Tibial nerve (tissue), 4 donors: ENCODE measurements at regions not wholly inside any gene's neighbourhood (a gene's known extent, or its start where the extent isn't known, plus 50 kb on each side); places are given as distances from the start of the nearest gene placed in this dataset.
"Not testable (repeated sequence)": the region's sequence is repeated elsewhere in the genome, so short reads cannot be mapped to it uniquely, and the experiment has no call there.

Experiments
- DNase-seq, 2 donors: peaks; one replicate each; pipeline ENCODE4 v3.0.0-alpha.2; 2019; ENCODE audit warnings: low spot score in 2 of 2
- H3K27ac ChIP-seq, 4 donors: fragments of 200-600 bp; sonication (generic) in 3 of 4; one replicate each; pipeline ENCODE4 v1.5.1; 2017 to 2019; ENCODE audit warnings: mild to moderate bottlenecking in 1 of 4
- H3K27me3 ChIP-seq, 2 donors: fragments of 200-600 bp; sonication (generic) in 1 of 2; one replicate each; pipeline versions ENCODE4 v1.5.1 to v1.6.0; 2017 to 2019
- H3K36me3 ChIP-seq, 3 donors: fragments of 200-600 bp; sonication (generic); one replicate each; pipeline ENCODE4 v1.5.1; 2018 to 2019
- H3K4me1 ChIP-seq, 4 donors: fragments of 200-600 bp; sonication (generic) in 3 of 4; one replicate each; pipeline ENCODE4 v1.5.1; 2017 to 2019
- H3K4me3 ChIP-seq, 4 donors: fragments of 200-600 bp; sonication (generic) in 3 of 4; one replicate each; pipeline ENCODE4 v1.5.1; 2017 to 2019; ENCODE audit warnings: mild to moderate bottlenecking in 1 of 4, moderate library complexity in 1 of 4
- H3K9me3 ChIP-seq, 4 donors: fragments of 200-600 bp; sonication (generic) in 3 of 4; one replicate each; pipeline ENCODE4 v1.5.1; 2017 to 2019
- CTCF ChIP-seq, 5 experiments: fragments of 200-600 bp in 3 of 5; fragments of 450-650 bp in 2 of 5; sonication (generic) in 3 of 5; IDR thresholded peaks; one replicate each; pipeline ENCODE4 v1.5.1; 2016 to 2019; ENCODE audit warnings: antibody characterized with exemption in 5 of 5, mild to moderate bottlenecking in 3 of 5, moderate library complexity in 2 of 5
- EP300 ChIP-seq, 2 donors: sonication (generic); formaldehyde crosslinking; IDR thresholded peaks; one replicate each; pipeline ENCODE4 v1.6.1; 2017; ENCODE audit warnings: antibody characterized with exemption in 2 of 2, mild to moderate bottlenecking in 1 of 2
- POLR2A ChIP-seq, 2 donors: fragments of 450-650 bp; IDR thresholded peaks; one replicate each; pipeline ENCODE4 v1.6.1; 2017; ENCODE audit warnings: antibody characterized with exemption in 2 of 2, mild to moderate bottlenecking in 2 of 2, moderate library complexity in 2 of 2
- WGBS, 2 donors: methylation state at CpG; one replicate each; pipeline ENCODE4 v1.1.5; 2018; 5-methylcytosine and 5-hydroxymethylcytosine counted together

- Histone ChIP-seq H3K4me1 (no peaks in the 10 kb centered on the region), H3K27ac (no peak overlapping the region), H3K9me3 (peaks cover 0 to 6% (median 0%) of the 10 kb centered on the region in 4 donors), H3K27me3 (no peaks in the 10 kb centered on the region), H3K4me3 (no peak overlapping the region), H3K36me3 (no peaks in the 10 kb centered on the region)
- WGBS, 2 donors, result 45 to 52% methylated on average over 4 of the region's 4 CpGs
- no peak for DNase-seq
- TF ChIP-seq CTCF (IDR thresholded peaks at IDR 0.05), result no peak
Observed at GRCh38 chr2:106334802-106335201, 133.4 kb downstream of the RGPD3 start.

- H3K27ac ChIP-seq, H3K4me3 ChIP-seq, H3K36me3 ChIP-seq, DNase-seq, H3K4me1 ChIP-seq, H3K9me3 ChIP-seq, H3K27me3 ChIP-seq: not testable (repeated sequence)
- WGBS, 2 donors, result 92 to 96% methylated on average over 10 of the region's 10 CpGs
Observed at GRCh38 chr2:106333253-106333873, 134.8 kb downstream of the RGPD3 start.

GRCh38 chr2:106332054-106332453, 136.2 kb downstream of the RGPD3 start:
- H3K27ac ChIP-seq, result no peak overlapping the region
- no peaks in the 10 kb centered on the region for H3K36me3 ChIP-seq
- no peak for DNase-seq
- no peaks in the 10 kb centered on the region for H3K27me3 ChIP-seq
- no peak for TF ChIP-seq POLR2A (IDR thresholded peaks at IDR 0.05)
- TF ChIP-seq EP300 (IDR thresholded peaks at IDR 0.05), result no peak
- TF ChIP-seq CTCF (IDR thresholded peaks at IDR 0.05), result no peak
- H3K9me3 ChIP-seq, result peaks cover 0 to 6% (median 0%) of the 10 kb centered on the region in 4 donors
- WGBS, 2 donors, result 49 to 52% methylated on average over 4 of the region's 4 CpGs
- no peak overlapping the region for H3K4me3 ChIP-seq
- H3K4me1 ChIP-seq, result no peaks in the 10 kb centered on the region

- not testable (repeated sequence) for DNase-seq, H3K4me1 ChIP-seq, H3K36me3 ChIP-seq, H3K27ac ChIP-seq, H3K27me3 ChIP-seq, H3K4me3 ChIP-seq, H3K9me3 ChIP-seq
- WGBS, 2 donors, result 62 to 70% methylated on average over 11 of the region's 11 CpGs
Observed at GRCh38 chr2:106330384-106331261, 136.5 kb upstream of the UXS1 start.

- no peak for TF ChIP-seq CTCF (IDR thresholded peaks at IDR 0.05)
- no peak for TF ChIP-seq POLR2A (IDR thresholded peaks at IDR 0.05)
- no peak for TF ChIP-seq EP300 (IDR thresholded peaks at IDR 0.05)
- H3K4me3 ChIP-seq, result no peak overlapping the region
- no peak for DNase-seq
- H3K27ac ChIP-seq, result no peak overlapping the region
- no peaks in the 10 kb centered on the region for H3K4me1 ChIP-seq
- WGBS, 2 donors, result 64 to 65% methylated on average over 10 of the region's 10 CpGs
- no peaks in the 10 kb centered on the region for H3K36me3 ChIP-seq
- no peaks in the 10 kb centered on the region for H3K9me3 ChIP-seq
- H3K27me3 ChIP-seq, result no peaks in the 10 kb centered on the region
Observed at GRCh38 chr2:106323337-106324013, 129.4 kb upstream of the UXS1 start.

GRCh38 chr2:106322281-106322680, 128.2 kb upstream of the UXS1 start:
- Histone ChIP-seq H3K27ac (no peak overlapping the region), H3K4me3 (no peak overlapping the region), H3K27me3 (no peaks in the 10 kb centered on the region), H3K36me3 (no peaks in the 10 kb centered on the region), H3K9me3 (no peaks in the 10 kb centered on the region), H3K4me1 (no peaks in the 10 kb centered on the region)
- DNase-seq, result no peak
- TF ChIP-seq CTCF (IDR thresholded peaks at IDR 0.05) (no peak), EP300 (IDR thresholded peaks at IDR 0.05) (no peak), POLR2A (IDR thresholded peaks at IDR 0.05) (no peak)
- whole genome bisulfite sequencing, 2 donors, result 39 to 73% methylated on average over 5 of the region's 5 CpGs

- DNase-seq, H3K27ac ChIP-seq, H3K9me3 ChIP-seq, H3K27me3 ChIP-seq, H3K36me3 ChIP-seq, H3K4me1 ChIP-seq, H3K4me3 ChIP-seq: not testable (repeated sequence)
- 98 to 100% methylated on average over 2 of the region's 2 CpGs for WGBS, 2 donors
Observed at GRCh38 chr2:106320439-106320838, 126.3 kb upstream of the UXS1 start.
